ENCODE measurements at regions not wholly inside any gene's neighbourhood (a gene's known extent, or its start where the extent isn't known, plus 50 kb on each side); places are given as distances from the start of the nearest gene placed in this dataset.
"Not testable (repeated sequence)": the region's sequence is repeated elsewhere in the genome, so short reads cannot be mapped to it uniquely, and the experiment has no call there.

DNA sequence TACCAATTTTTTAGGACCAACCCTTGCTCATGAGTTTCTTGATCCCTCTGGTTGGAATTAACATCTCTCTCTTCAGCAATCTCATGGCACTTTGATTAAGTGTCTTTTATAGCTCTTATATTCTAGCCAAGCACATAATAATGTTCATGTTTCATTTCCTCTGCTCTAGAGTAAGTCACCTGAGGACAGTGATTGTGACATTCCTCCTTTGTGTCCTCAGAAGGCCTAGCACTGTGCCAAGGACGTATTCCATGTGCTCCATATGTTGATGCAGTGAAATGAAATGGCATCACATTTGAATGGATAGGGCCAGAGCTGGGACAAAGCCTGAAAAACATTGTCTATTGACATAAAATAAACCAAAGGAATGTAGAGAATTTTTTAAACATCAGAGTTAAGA is 322.8 kb upstream of the PRICKLE1 start:
- intact Hi-C loops (cut with DNase I) = no loop called here
- Histone ChIP-seq H3K9me3 (no peaks in the 10 kb centered on the region), H3K4me1 (no peaks in the 10 kb centered on the region), H3K27ac (no peak overlapping the region), H3K36me3 (no peaks in the 10 kb centered on the region), H3K4me3 (replicated peaks in 1 of 3) (no peak overlapping the region), H3K27me3 (no peaks in the 10 kb centered on the region)
- WGBS, 2 donors = 77 to 89% methylated on average over 1 of the region's 1 CpG
- no peak for DNase-seq
- no peak for TF ChIP-seq CTCF (IDR thresholded peaks at IDR 0.05)
- no peak for TF ChIP-seq POLR2A (IDR thresholded peaks at IDR 0.05)

- no peak for TF ChIP-seq POLR2A (IDR thresholded peaks at IDR 0.05)
- intact Hi-C loops (cut with DNase I) = no loop called here
These were observed 321.1 kb upstream of the PRICKLE1 start for GRCh38 chr12:42910656-42911055.

GRCh38 chr12:42908712-42909111 is 319.2 kb upstream of the PRICKLE1 start:
- 73 to 75% methylated on average over 6 of the region's 6 CpGs for WGBS, 2 donors
- no peaks in the 10 kb centered on the region for H3K36me3 ChIP-seq
- intact Hi-C loops (cut with DNase I) = no loop called here
- H3K27me3 ChIP-seq = no peaks in the 10 kb centered on the region
- no peak overlapping the region for H3K4me3 ChIP-seq (replicated peaks in 1 of 3)
- no peaks in the 10 kb centered on the region for H3K9me3 ChIP-seq
- TF ChIP-seq POLR2A (IDR thresholded peaks at IDR 0.05) (no peak), CTCF (IDR thresholded peaks at IDR 0.05) (no peak)
- H3K4me1 ChIP-seq = no peaks in the 10 kb centered on the region
- no peak for DNase-seq
- no peak overlapping the region for H3K27ac ChIP-seq

More at GRCh38 chr12:42910656-42911055, 321.1 kb upstream of the PRICKLE1 start:
- Histone ChIP-seq H3K27me3 (no peaks in the 10 kb centered on the region), H3K4me3 (replicated peaks in 1 of 3) (no peak overlapping the region), H3K27ac (no peak overlapping the region), H3K4me1 (no peaks in the 10 kb centered on the region), H3K9me3 (no peaks in the 10 kb centered on the region), H3K36me3 (no peaks in the 10 kb centered on the region)
- DNase-seq = no peak
- WGBS, 2 donors = 63 to 78% methylated on average over 6 of the region's 6 CpGs

DNA sequence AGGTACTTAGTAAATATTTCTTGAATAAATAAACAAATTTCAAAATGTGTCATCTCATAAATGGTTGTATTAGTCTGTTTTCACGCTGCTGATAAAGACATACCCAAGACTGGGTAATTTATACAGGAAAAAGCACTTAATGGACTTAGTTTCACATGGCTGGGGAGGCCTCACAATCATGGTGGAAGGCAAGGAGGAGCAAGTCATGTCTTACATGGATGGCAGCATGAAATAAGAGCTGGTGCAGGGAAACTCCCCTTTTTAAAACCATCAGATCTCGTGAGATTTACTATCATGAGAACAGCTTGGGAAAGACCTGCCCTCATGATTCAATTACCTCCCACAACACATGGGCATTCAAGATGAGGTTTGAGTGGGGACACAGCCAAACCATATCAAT is 317.3 kb upstream of the PRICKLE1 start:
- H3K4me1 ChIP-seq; DNase-seq; H3K36me3 ChIP-seq; H3K27me3 ChIP-seq; H3K4me3 ChIP-seq (replicated peaks in 1 of 3); H3K27ac ChIP-seq; H3K9me3 ChIP-seq; intact Hi-C loops (cut with DNase I): not testable (repeated sequence)
- WGBS, 2 donors = 90 to 95% methylated on average over 2 of the region's 2 CpGs

GRCh38 chr12:42905419-42905705 is 315.8 kb upstream of the PRICKLE1 start:
- Histone ChIP-seq H3K27me3 (no peaks in the 10 kb centered on the region), H3K9me3 (no peaks in the 10 kb centered on the region), H3K27ac (no peak overlapping the region), H3K36me3 (no peaks in the 10 kb centered on the region), H3K4me1 (no peaks in the 10 kb centered on the region), H3K4me3 (replicated peaks in 1 of 3) (no peak overlapping the region)
- intact Hi-C loops (cut with DNase I) = no loop called here
- DNase-seq = no peak
- TF ChIP-seq POLR2A (IDR thresholded peaks at IDR 0.05) (no peak), CTCF (IDR thresholded peaks at IDR 0.05) (no peak)
- 88 to 95% methylated on average over 2 of the region's 2 CpGs for WGBS, 2 donors

- no peaks in the 10 kb centered on the region for H3K4me1 ChIP-seq
- H3K27me3 ChIP-seq = no peaks in the 10 kb centered on the region
- no peaks in the 10 kb centered on the region for H3K9me3 ChIP-seq
- no peak overlapping the region for H3K27ac ChIP-seq
- H3K4me3 ChIP-seq (replicated peaks in 1 of 3) = no peak overlapping the region
- no peak for TF ChIP-seq CTCF (IDR thresholded peaks at IDR 0.05)
- TF ChIP-seq POLR2A (IDR thresholded peaks at IDR 0.05) = no peak
- intact Hi-C loops (cut with DNase I) = no loop called here
- WGBS, 2 donors = 89% methylated on average over 12 of the region's 12 CpGs
- no peaks in the 10 kb centered on the region for H3K36me3 ChIP-seq
- DNase-seq = no peak
These were observed 315.3 kb upstream of the PRICKLE1 start for GRCh38 chr12:42904683-42905418.
